ENCODE measurements at regions not wholly inside any gene's neighbourhood (a gene's known extent, or its start where the extent isn't known, plus 50 kb on each side); places are given as distances from the start of the nearest gene placed in this dataset.

DNA sequence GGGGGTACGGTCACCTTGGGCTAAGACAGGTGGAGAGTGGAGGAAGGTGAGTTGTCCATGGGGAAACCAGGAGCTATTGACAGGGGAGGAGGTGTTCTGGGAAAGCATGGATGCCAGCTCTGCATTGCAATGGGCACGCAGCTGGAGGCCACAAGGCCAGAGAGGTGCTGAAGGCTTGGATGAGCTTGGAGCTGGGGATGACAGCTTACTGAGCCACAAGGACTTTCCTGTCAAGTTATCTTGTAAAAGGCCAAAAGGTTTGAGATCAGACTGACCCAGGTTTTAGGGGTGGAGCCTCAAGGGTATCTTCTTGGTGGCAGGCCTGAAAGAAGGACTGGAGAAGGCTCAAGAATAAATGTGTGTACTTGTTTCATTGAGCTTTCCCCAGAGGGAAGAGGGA, 115.2 kb downstream of the ASB7 start:
- TF ChIP-seq POLR2A (IDR thresholded peaks at IDR 0.05): no peak
- TF ChIP-seq, protein P1, sequence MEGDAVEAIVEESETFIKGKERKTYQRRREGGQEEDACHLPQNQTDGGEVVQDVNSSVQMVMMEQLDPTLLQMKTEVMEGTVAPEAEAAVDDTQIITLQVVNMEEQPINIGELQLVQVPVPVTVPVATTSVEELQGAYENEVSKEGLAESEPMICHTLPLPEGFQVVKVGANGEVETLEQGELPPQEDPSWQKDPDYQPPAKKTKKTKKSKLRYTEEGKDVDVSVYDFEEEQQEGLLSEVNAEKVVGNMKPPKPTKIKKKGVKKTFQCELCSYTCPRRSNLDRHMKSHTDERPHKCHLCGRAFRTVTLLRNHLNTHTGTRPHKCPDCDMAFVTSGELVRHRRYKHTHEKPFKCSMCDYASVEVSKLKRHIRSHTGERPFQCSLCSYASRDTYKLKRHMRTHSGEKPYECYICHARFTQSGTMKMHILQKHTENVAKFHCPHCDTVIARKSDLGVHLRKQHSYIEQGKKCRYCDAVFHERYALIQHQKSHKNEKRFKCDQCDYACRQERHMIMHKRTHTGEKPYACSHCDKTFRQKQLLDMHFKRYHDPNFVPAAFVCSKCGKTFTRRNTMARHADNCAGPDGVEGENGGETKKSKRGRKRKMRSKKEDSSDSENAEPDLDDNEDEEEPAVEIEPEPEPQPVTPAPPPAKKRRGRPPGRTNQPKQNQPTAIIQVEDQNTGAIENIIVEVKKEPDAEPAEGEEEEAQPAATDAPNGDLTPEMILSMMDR (IDR thresholded peaks at IDR 0.05): no peak
- no peak for TF ChIP-seq POLR2AphosphoS5 (IDR thresholded peaks at IDR 0.05)

All from sigmoid colon (tissue), 4 donors.